Lower leg skin (tissue), 3 donors: ENCODE measurements at regions not wholly inside any gene's neighbourhood (a gene's known extent, or its start where the extent isn't known, plus 50 kb on each side); places are given as distances from the start of the nearest gene placed in this dataset.

ENCODE experiments used
- POLR2A ChIP-seq, 2 donors: fragments of 450-650 bp; IDR thresholded peaks; one replicate each; pipeline ENCODE4 v1.6.1; 2016 to 2017; ENCODE audit warnings: antibody characterized with exemption in 2 of 2, mild to moderate bottlenecking in 1 of 2, moderate library complexity in 1 of 2
- TF ChIP-seq, protein P1 (sequence below), 3 donors: fragments of 450-650 bp; IDR thresholded peaks; one replicate each; pipeline ENCODE4 v1.5.1; 2016; ENCODE audit warnings: antibody characterized with exemption in 3 of 3, mild to moderate bottlenecking in 3 of 3, moderate library complexity in 2 of 3

DNA sequence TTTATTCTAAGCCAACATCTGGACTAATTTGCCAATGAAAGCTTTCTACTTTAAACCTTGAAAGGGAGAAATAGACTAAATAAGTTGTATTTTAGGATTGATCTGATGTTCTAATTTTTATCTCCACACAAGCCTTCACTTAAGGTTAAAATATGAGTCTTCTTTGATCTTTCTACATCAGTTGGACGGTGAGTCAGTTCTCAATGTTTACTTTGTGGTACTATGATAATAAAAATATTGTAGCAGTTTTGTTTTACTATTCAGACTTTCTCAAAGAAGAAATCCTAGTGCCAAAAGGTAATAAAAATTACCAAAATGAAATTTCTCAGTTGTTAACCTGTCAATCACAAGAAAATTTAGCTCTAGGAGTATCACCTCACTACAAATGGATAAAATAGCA lies 203.5 kb upstream of the RGMB start:
- TF ChIP-seq POLR2A (IDR thresholded peaks at IDR 0.05), result no peak
- TF ChIP-seq, protein P1, sequence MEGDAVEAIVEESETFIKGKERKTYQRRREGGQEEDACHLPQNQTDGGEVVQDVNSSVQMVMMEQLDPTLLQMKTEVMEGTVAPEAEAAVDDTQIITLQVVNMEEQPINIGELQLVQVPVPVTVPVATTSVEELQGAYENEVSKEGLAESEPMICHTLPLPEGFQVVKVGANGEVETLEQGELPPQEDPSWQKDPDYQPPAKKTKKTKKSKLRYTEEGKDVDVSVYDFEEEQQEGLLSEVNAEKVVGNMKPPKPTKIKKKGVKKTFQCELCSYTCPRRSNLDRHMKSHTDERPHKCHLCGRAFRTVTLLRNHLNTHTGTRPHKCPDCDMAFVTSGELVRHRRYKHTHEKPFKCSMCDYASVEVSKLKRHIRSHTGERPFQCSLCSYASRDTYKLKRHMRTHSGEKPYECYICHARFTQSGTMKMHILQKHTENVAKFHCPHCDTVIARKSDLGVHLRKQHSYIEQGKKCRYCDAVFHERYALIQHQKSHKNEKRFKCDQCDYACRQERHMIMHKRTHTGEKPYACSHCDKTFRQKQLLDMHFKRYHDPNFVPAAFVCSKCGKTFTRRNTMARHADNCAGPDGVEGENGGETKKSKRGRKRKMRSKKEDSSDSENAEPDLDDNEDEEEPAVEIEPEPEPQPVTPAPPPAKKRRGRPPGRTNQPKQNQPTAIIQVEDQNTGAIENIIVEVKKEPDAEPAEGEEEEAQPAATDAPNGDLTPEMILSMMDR (IDR thresholded peaks at IDR 0.05), result no peak
